ENCODE measurements at regions not wholly inside any gene's neighbourhood (a gene's known extent, or its start where the extent isn't known, plus 50 kb on each side); places are given as distances from the start of the nearest gene placed in this dataset.
A peak's percentile ranks its signal among the peaks of the same experiment; 100 is the strongest.

DNA sequence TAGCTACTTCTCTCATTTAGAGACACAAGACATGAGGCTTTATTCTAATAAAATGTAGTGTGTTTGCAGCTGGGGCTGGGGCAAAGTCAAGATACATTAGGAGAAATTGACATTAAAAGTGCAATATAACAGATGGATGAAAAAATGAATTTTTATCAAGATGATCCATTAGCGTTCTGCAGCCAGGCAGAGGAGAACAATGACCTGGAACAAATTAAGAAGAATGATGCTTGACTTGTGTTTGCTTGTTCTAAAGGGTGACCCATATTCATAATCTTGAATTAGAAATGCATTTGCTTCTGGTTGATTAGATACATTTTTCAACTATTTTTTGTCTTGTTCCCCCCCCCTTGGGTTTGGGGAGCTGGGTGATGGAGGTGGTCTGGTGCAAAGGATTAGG, 439.5 kb upstream of the BOD1L1 start:
- Histone ChIP-seq H3K9ac (ENCODE audit: extremely low read depth, low read length, poor library complexity, severe bottlenecking) (no peak overlapping the region), H3K27me3 (ENCODE audit: control insufficient read depth, insufficient read depth, low read length, poor library complexity, severe bottlenecking) (no peaks in the 10 kb centered on the region), H3K36me3 (ENCODE audit: control insufficient read depth, insufficient read depth, low read length) (no peaks in the 10 kb centered on the region), H3K9me3 (ENCODE audit: control insufficient read depth, low read length) (peaks cover 24% of the 10 kb centered on the region), H3K27ac (ENCODE audit: low read depth, low read length) (no peak overlapping the region), H3K4me3 (ENCODE audit: low read length) (no peak overlapping the region), H3K4me1 (ENCODE audit: control insufficient read depth, insufficient read depth, low read length) (no peaks in the 10 kb centered on the region)
- WGBS, 2 experiments (ENCODE audit: insufficient coverage in 1 of 2, insufficient read length in 1 of 2) = 83 to 95% methylated on average over 1 of the region's 1 CpG
- DNase-seq = no peak
- TF ChIP-seq, protein P1, sequence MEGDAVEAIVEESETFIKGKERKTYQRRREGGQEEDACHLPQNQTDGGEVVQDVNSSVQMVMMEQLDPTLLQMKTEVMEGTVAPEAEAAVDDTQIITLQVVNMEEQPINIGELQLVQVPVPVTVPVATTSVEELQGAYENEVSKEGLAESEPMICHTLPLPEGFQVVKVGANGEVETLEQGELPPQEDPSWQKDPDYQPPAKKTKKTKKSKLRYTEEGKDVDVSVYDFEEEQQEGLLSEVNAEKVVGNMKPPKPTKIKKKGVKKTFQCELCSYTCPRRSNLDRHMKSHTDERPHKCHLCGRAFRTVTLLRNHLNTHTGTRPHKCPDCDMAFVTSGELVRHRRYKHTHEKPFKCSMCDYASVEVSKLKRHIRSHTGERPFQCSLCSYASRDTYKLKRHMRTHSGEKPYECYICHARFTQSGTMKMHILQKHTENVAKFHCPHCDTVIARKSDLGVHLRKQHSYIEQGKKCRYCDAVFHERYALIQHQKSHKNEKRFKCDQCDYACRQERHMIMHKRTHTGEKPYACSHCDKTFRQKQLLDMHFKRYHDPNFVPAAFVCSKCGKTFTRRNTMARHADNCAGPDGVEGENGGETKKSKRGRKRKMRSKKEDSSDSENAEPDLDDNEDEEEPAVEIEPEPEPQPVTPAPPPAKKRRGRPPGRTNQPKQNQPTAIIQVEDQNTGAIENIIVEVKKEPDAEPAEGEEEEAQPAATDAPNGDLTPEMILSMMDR (conservative IDR thresholded peaks at IDR 0.05) = no peak
- Mint-ChIP-seq H3K27ac (no peak overlapping the region), H3K27me3 (ENCODE audit: insufficient read depth) (no peaks in the 10 kb centered on the region), H3K4me3 (no peak overlapping the region), H3K4me1 (peaks cover 10% of the 10 kb centered on the region), H3K36me3 (ENCODE audit: low read depth) (no peaks in the 10 kb centered on the region), H3K9me3 (peaks cover 17% of the 10 kb centered on the region)

DNA sequence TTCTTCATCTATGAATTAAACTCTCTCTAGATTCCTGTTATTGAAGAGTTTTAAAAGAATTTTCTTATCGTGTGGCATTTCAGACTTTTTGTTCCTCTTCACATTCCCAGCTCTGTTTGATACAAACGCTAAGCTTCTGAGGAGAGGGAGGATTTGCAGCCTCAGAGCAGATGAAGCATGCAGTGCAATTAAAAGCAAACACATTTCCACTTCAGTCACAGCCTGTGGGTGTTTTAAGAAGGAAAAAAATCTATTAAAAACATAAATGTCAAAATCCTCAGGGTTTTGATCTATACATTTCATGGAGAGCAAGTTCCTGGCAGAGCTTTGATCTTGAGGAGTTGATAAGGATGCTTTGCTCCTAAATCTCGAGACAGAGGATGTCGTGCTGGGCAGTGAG, 442.4 kb upstream of the BOD1L1 start:
- TF ChIP-seq, protein P1 (conservative IDR thresholded peaks at IDR 0.05) = no peak
- Histone ChIP-seq H3K4me3 (ENCODE audit: low read length) (peak overlapping the region; percentile 59), H3K9ac (ENCODE audit: extremely low read depth, low read length, poor library complexity, severe bottlenecking) (no peak overlapping the region), H3K4me1 (ENCODE audit: control insufficient read depth, insufficient read depth, low read length) (no peaks in the 10 kb centered on the region), H3K27ac (ENCODE audit: low read depth, low read length) (no peak overlapping the region), H3K9me3 (ENCODE audit: control insufficient read depth, low read length) (peaks cover 39% of the 10 kb centered on the region), H3K27me3 (ENCODE audit: control insufficient read depth, insufficient read depth, low read length, poor library complexity, severe bottlenecking) (no peaks in the 10 kb centered on the region), H3K36me3 (ENCODE audit: control insufficient read depth, insufficient read depth, low read length) (no peaks in the 10 kb centered on the region)
- no peak overlapping the region for H3K4me3 Mint-ChIP-seq
- H3K9me3 Mint-ChIP-seq = peaks cover 41% of the 10 kb centered on the region
- peaks cover 10% of the 10 kb centered on the region for H3K4me1 Mint-ChIP-seq
- H3K27ac Mint-ChIP-seq = no peak overlapping the region
- 79 to 83% methylated on average over 2 to 4 of the region's 4 CpGs for WGBS, 2 experiments (ENCODE audit: insufficient coverage in 1 of 2, insufficient read length in 1 of 2)
- no peaks in the 10 kb centered on the region for H3K27me3 Mint-ChIP-seq (ENCODE audit: insufficient read depth)
- H3K36me3 Mint-ChIP-seq (ENCODE audit: low read depth) = peaks cover 6% of the 10 kb centered on the region
- DNase-seq = no peak

DNA sequence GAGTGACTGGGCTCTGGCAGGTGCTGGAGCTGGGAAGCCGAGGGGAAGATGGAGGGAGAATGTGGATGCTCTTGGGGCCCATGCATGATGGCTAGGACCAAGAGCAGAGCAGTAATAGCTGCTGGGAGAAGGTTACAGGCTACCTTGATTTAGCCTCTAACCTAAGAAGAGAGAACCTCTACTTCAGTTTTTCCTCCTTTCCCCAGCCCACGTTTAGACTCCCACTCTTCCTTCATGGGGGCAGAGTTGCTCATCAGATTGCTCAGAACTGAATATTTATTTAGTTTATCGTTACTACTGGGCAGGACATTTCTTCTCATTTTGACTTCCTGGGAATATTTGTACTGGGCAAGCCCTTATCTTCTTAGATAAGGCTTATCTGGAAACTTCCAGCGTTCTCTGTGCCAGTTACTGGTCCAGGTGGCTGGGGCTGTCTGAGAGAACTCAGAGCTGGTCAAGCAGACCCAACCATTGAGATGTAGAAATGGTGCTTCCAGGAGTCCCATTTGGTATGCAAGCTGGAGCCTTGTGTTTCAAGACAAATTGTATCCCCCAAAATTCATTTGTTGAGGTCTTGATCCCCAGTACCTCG, 442.9 kb upstream of the BOD1L1 start:
- H3K9ac ChIP-seq (ENCODE audit: extremely low read depth, low read length, poor library complexity, severe bottlenecking) = no peak overlapping the region
- H3K4me3 Mint-ChIP-seq = no peak overlapping the region
- WGBS, 2 experiments (ENCODE audit: insufficient coverage in 1 of 2, insufficient read length in 1 of 2) = 79 to 90% methylated on average over 3 to 5 of the region's 5 CpGs
- H3K4me1 ChIP-seq (ENCODE audit: control insufficient read depth, insufficient read depth, low read length) = no peaks in the 10 kb centered on the region
- no peak overlapping the region for H3K27ac ChIP-seq (ENCODE audit: low read depth, low read length)
- H3K36me3 ChIP-seq (ENCODE audit: control insufficient read depth, insufficient read depth, low read length) = no peaks in the 10 kb centered on the region
- DNase-seq = no peak
- H3K4me1 Mint-ChIP-seq = peaks cover 9% of the 10 kb centered on the region
- H3K36me3 Mint-ChIP-seq (ENCODE audit: low read depth) = peaks cover 6% of the 10 kb centered on the region
- peaks cover 39% of the 10 kb centered on the region for H3K9me3 ChIP-seq (ENCODE audit: control insufficient read depth, low read length)
- peaks cover 44% of the 10 kb centered on the region for H3K9me3 Mint-ChIP-seq
- no peaks in the 10 kb centered on the region for H3K27me3 Mint-ChIP-seq (ENCODE audit: insufficient read depth)
- no peak overlapping the region for H3K27ac Mint-ChIP-seq
- TF ChIP-seq, protein P1 (conservative IDR thresholded peaks at IDR 0.05) = no peak
- H3K27me3 ChIP-seq (ENCODE audit: control insufficient read depth, insufficient read depth, low read length, poor library complexity, severe bottlenecking) = no peaks in the 10 kb centered on the region
- H3K4me3 ChIP-seq (ENCODE audit: low read length) = peak overlapping the region; percentile 59
